BJ (cell line): ENCODE measurements at regions not wholly inside any gene's neighbourhood (a gene's known extent, or its start where the extent isn't known, plus 50 kb on each side); places are given as distances from the start of the nearest gene placed in this dataset.

Experiments
- CTCF ChIA-PET: fragments of 350-600 bp; formaldehyde crosslinking; extraction: SDS; loops from one replicate; lab custom pipeline; 2021; ENCODE audit warnings: antibody characterized with exemption, inconsistent platforms; lab: Yijun Ruan, JAX
- POLR2A ChIA-PET: fragments of 300-600 bp; sonication (Branson Sonifier 250); formaldehyde crosslinking; extraction: SDS; loops from one replicate; lab custom pipeline; 2021; ENCODE audit warnings: antibody characterized with exemption; lab: Charles Lee
- DNase-seq: peaks from one replicate; pipeline ENCODE4 v3.0.0-alpha.2; 2011; ENCODE audit warnings: low read depth
- H3K27me3 ChIP-seq: 2 replicates; pipeline ENCODE4 v1.6.0; 2011; ENCODE audit warnings: low read length; ENCODE audit not compliant: control insufficient read depth, insufficient read depth
- H3K36me3 ChIP-seq: 2 replicates; pipeline ENCODE4 v1.5.1; 2011; ENCODE audit warnings: low read length; ENCODE audit not compliant: control insufficient read depth, insufficient read depth
- H3K4me3 ChIP-seq: 2 replicates; pipeline ENCODE4 v1.5.1; 2011; ENCODE audit warnings: low read depth, mild to moderate bottlenecking, control low read depth, low read length
- TF ChIP-seq, protein P1 (sequence below): IDR thresholded peaks from 2 replicates; pipeline ENCODE4 v1.5.1; 2011; ENCODE audit warnings: low read depth, mild to moderate bottlenecking, control low read depth, inconsistent platforms, low read length, moderate library complexity; ENCODE audit not compliant: insufficient read depth

DNA sequence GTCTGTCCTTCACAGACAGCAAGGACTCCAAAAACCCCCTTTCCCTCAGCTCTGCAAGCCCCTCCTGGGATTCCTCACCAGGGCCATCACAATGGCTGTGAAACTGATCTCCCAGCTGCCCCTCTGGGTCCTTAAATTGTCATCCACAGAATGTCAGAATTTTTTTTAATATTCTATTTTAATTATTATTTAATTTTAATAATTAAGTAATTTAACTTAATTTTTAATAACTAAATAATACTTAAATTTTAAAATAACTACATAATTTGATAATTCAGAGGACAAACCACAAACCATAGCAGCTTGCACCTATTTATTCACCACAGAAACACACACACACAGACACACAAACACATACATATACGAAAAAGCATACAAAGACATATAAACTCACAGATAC is 565.8 kb upstream of the COBL start:
- no peak for DNase-seq
- no peaks in the 10 kb centered on the region for H3K27me3 ChIP-seq
- no peaks in the 10 kb centered on the region for H3K36me3 ChIP-seq
- H3K4me3 ChIP-seq: no peak overlapping the region
- TF ChIP-seq, protein P1, sequence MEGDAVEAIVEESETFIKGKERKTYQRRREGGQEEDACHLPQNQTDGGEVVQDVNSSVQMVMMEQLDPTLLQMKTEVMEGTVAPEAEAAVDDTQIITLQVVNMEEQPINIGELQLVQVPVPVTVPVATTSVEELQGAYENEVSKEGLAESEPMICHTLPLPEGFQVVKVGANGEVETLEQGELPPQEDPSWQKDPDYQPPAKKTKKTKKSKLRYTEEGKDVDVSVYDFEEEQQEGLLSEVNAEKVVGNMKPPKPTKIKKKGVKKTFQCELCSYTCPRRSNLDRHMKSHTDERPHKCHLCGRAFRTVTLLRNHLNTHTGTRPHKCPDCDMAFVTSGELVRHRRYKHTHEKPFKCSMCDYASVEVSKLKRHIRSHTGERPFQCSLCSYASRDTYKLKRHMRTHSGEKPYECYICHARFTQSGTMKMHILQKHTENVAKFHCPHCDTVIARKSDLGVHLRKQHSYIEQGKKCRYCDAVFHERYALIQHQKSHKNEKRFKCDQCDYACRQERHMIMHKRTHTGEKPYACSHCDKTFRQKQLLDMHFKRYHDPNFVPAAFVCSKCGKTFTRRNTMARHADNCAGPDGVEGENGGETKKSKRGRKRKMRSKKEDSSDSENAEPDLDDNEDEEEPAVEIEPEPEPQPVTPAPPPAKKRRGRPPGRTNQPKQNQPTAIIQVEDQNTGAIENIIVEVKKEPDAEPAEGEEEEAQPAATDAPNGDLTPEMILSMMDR: no peak
- CTCF ChIA-PET: no interaction called here
- POLR2A ChIA-PET: no interaction called here

DNA sequence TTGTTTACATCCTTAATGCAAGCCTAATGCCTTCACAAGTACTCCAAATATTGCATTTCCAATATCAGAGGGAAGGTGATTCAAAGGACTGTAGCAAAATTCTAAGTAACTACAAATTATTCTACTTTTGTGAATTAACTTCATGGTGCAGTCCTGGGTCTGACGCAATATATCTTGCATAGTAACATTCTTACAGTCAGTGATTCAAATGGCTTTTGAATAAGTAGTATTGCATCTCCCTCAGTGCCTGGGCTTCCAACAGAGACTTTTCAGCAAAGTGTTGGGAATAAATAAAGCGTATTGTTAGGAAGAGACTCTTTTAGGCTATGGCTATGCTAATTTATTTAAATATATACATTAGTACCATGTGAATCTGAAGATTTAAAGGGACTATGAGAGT is 564.7 kb upstream of the COBL start:
- DNase-seq: no peak
- Histone ChIP-seq H3K36me3 (no peaks in the 10 kb centered on the region), H3K4me3 (no peak overlapping the region), H3K27me3 (no peaks in the 10 kb centered on the region)
- TF ChIP-seq, protein P1: no peak
- ChIA-PET POLR2A (no interaction called here), CTCF (no interaction called here)

DNA sequence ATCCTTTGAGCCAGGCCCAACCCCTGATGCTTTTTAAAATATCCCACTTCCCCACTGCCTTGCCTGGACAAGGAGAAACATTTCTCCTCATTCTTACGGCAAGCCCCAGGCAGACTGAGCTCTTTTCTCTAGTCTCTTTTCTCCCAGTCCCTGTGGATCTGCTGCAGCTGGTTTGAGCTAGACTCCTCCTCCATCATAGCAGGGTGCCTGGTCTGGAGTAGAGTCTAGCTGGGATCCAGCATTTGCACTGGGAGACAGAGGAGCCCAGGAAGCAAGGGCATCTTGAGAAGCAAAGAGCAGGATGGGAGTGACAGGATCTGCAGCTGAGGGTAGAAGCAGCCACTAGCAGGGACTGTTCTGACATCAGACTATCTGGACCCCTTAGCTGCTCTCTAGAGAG is 562.3 kb upstream of the COBL start:
- no peaks in the 10 kb centered on the region for H3K36me3 ChIP-seq
- DNase-seq: no peak
- H3K4me3 ChIP-seq: no peak overlapping the region
- ChIA-PET POLR2A (no interaction called here), CTCF (no interaction called here)
- H3K27me3 ChIP-seq: no peaks in the 10 kb centered on the region
- TF ChIP-seq, protein P1: no peak

DNA sequence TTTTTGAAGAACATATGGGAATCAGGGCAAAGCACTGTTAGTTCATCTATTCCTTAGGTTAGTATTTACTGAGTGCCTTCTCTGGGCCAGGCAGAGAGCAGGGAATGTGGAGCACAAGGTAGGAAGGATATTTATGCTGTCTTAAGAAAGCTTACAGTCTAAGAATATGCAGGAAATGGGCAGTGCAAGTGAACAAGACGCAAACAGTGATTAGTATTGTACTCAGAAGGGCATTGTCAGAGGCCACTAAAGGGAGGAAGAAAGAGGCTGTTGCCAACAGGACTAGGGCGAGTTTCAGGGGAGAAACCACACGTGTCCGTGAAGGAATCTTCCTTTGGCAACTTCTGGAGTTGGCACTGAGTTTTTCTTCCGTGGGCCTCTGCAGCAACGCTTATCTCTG is 552.8 kb upstream of the COBL start:
- no peaks in the 10 kb centered on the region for H3K36me3 ChIP-seq
- H3K4me3 ChIP-seq: no peak overlapping the region
- no peak for DNase-seq
- H3K27me3 ChIP-seq: no peaks in the 10 kb centered on the region
- ChIA-PET POLR2A (no interaction called here), CTCF (no interaction called here)
- TF ChIP-seq, protein P1: no peak

DNA sequence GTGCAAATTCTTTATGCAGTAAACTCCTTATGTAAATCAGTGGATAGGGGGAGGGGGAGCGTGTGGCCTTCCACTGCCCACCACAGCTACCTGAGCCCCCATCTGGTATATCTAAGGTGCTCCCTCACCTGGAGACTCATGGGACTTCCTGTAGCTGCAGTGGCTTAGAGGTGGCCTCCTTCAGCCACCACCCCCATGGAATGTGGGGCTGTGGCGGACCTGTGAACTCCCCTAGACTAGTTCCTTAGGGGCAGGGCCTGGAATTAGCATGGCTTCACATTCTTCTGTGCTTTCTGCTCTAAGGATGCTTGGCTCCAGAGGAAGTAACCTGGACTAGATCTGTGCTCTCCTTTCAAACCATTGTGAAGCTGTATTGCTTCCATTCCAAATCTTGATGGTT is 550.5 kb upstream of the COBL start:
- DNase-seq: no peak
- CTCF ChIA-PET: no interaction called here
- POLR2A ChIA-PET: no interaction called here
- no peaks in the 10 kb centered on the region for H3K36me3 ChIP-seq
- no peaks in the 10 kb centered on the region for H3K27me3 ChIP-seq
- H3K4me3 ChIP-seq: no peak overlapping the region
- TF ChIP-seq, protein P1: no peak
